Hippocampal formation (tissue), 2 donors: ENCODE measurements at regions not wholly inside any gene's neighbourhood (a gene's known extent, or its start where the extent isn't known, plus 50 kb on each side); places are given as distances from the start of the nearest gene placed in this dataset.

Source experiments
- DNase-seq, 2 donors: peaks; one replicate each; lab custom pipeline; 2025; lab: John Stamatoyannopoulos, UW

DNA sequence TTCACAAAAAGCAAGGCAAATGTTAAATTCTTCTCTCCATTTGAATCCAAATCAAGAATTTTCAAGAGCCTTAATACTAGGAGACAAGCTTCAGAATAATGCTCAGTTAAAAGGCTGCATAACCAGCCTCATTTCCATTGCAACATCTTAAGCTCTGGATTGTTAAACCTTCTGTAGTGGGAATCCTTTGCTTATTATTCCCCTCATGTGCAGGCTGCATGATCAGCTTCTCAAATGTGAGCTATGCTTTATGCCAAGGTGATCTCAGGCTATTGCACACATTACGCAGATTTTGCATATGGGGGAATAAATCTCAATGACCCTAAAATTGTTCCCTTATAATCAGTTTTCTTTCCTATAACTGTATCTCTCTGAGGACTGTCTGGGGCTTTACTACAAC, 71.7 kb upstream of the CCDC196 start:
- no peak for DNase-seq

DNA sequence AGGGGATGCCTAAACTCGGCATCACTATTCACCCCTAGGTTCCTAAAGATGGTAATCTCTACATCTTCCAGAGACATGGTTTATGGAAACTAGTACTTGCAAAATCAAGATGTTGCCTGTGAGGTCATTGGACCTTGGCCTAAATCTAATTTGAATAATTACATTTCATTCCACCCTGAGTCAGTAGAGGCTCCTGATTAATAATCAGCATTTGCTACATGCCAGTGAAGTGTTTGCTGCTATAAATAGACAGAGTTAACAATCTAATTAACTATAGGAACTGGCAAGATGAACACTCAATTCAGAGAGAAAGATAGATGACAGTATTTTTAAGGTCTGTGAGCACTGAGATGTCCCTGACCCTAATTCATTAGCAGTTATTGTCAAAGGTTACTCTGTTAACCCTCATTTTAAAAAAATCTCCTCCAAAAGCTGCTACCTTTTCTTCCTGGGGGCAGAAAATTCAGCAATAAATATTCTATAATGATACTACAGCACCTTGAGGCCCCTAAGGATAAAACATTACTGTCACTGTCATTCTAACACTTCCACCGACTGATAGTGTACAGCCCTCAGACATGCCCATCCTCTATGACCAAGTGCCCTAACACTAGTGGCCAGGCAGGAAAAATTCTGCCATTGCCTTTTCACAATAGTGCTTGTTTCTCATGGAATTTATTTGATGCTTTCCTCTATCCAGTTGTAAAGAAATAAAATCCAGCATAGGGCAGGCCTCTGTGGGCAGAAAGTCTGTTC, 65.7 kb upstream of the CCDC196 start:
- no peak for DNase-seq

DNA sequence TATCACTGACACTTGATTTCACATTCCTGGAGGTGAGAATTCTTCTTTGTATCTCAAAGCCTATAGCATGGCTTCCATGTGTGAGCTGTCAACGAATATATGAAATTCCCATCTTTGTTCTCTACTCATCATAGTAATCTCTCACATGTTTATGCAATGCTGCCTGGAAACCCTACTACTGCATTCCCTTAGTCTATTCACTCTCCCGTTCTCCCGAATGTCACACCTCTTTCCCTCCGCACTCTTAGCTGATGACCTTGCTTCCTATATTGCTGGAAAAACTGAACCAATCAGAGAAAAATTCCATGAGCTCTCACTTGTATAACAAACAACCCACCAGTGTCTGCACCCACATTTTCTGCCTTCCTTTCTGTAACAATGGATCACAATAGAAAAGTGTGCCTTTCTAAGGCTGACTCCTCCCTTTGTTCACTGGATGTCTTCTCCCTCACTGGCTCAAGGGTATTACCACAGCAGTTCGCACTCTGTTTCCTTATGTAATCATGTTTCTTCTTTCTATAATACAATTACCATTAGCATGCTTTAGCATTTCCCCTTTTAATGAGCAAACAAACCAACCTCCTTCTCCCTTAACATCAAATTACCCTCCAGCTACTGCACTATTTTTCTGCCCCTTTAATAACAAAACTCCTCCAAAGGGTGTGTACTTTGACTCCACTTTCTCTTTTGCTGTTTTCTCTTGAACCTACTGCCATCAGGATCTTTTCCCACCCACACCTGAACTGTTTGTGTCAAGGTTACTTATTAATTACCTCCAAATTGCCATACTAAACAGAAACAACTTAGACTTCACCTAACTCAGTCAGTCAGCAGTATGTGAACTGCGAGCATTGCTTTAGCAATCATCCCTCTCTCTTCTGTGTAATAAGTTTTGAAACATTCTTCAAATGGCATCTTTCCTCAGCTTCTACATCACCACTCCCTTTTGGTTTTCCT, 63.9 kb upstream of the CCDC196 start:
- DNase-seq = no peak

DNA sequence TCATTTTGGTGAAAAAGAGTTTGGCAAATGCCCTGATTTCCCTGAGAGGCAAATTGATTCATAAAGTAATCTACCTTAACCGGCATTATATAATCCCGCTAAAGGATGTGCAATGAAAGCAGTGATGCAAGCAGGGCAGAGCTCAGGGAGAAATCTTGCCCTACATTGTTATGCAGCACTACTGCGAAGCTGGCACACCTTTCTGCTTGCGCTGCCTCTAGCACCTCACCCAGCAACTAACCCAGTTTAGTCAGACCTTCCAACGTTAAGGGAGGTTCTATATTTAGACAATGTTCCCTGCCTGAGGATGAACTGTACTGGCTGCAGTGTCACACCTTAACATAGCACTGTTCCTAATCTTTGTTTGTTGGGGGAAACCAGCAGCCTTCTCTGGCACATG, 60.8 kb upstream of the CCDC196 start:
- no peak for DNase-seq

DNA sequence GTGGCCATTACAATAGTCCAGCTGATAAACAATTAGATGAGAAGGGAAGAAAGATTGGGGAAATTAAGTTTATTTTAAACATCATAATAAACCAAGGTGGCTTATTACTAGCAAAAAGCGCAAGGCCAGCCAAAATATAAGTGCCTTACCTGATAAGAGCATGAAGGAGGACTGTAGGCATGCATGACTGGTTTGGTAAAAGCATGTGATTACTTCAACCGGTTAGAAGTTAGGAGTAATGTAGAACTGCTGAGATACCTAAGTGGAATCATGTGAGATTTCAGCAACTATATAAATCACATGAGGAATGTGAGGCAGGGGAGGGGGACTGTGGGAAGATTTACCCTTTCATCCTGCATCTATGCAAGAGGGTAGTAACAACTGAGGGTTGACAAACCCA, 59.7 kb upstream of the CCDC196 start:
- no peak for DNase-seq

DNA sequence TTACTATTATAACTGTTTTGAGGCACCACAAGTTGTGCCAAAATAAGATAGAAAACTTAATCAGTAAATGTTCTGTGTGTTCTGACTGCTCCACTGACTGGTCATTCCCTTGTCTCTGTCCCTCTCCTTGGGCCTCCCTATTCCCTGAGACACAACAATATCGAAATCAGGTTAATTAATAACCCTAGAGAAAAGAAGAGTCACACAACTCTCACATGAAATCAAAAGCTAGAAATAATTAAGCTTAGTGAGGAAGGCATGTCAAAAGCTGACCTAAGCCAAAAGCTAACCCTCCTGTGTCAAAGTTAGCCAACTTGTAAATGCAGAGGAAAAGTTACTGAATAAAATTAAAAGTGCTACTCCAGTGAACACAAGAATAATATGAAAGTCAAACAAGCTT, 53.8 kb upstream of the CCDC196 start:
- no peak for DNase-seq

DNA sequence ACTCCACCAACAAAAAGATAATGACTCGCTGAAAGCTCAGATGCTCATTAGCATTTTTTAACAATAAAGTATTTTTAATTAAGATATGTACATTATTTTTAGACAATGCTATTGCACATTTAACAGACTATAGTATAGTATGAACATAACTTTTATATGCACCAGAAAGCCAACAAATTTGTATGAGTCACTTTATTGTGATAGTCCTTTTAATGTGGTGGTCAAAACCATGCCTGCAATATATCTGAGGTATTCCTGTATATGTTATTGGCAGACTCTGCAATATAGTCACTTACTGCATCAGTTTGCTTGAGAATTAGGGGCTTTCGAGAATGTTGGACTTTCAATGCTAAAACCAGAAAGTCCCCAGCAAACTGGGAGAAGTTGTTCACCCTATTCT, 51.7 kb upstream of the CCDC196 start:
- no peak for DNase-seq

DNA sequence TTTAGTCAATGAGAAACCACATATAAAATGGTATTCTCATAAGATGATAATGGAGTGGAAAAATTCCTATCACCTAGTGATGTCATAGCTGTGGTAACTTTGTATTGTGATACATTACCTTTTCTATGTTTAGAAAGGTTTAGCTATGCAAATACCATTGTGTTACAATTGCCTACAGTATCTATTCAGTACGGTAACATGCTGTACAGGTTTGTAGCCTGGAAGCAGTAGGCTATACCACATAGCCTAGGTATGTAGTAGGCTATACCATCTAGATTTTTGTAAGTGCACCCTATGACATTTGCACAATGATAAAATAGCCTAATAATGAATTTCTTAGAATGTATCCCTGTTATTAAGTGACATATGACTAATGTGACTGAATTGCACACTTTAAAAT, 50.5 kb upstream of the CCDC196 start:
- no peak for DNase-seq
